KMS-11 (cell line): ENCODE measurements at regions not wholly inside any gene's neighbourhood (a gene's known extent, or its start where the extent isn't known, plus 50 kb on each side); places are given as distances from the start of the nearest gene placed in this dataset.

ENCODE experiments used
- H2AFZ ChIP-seq: fragments of 200-600 bp; sonication (generic); 2 replicates; pipeline ENCODE4 v1.6.1; 2016; ENCODE audit warnings: antibody characterized with exemption, mixed run types, low read depth
- H3K27ac ChIP-seq: fragments of 200-600 bp; sonication (generic); 2 replicates; pipeline ENCODE4 v1.6.1; 2016; ENCODE audit warnings: mild to moderate bottlenecking, mixed run types
- H3K27me3 ChIP-seq: fragments of 200-600 bp; sonication (generic); 2 replicates; pipeline ENCODE4 v1.6.1; 2017; ENCODE audit warnings: mild to moderate bottlenecking, low read depth, mixed run types, moderate library complexity; ENCODE audit not compliant: insufficient read depth
- H3K36me3 ChIP-seq: fragments of 200-600 bp; sonication (generic); 2 replicates; pipeline ENCODE4 v1.6.1; 2017; ENCODE audit warnings: mild to moderate bottlenecking, mixed run types; ENCODE audit not compliant: insufficient read depth
- H3K4me1 ChIP-seq: fragments of 200-600 bp; sonication (generic); 2 replicates; pipeline ENCODE4 v1.6.1; 2016; ENCODE audit warnings: mild to moderate bottlenecking, low read depth, mixed run types; ENCODE audit not compliant: poor library complexity, severe bottlenecking
- H3K4me2 ChIP-seq: fragments of 200-600 bp; sonication (generic); 2 replicates; pipeline ENCODE4 v1.7.0; 2016; ENCODE audit warnings: mild to moderate bottlenecking, mixed run types
- H3K4me3 ChIP-seq: fragments of 200-600 bp; sonication (generic); IDR thresholded peaks from 2 replicates; pipeline ENCODE4 v1.6.1; 2017; ENCODE audit warnings: low read depth, low read length, mixed read lengths; ENCODE audit not compliant: insufficient read depth
- H3K79me2 ChIP-seq: fragments of 200-600 bp; sonication (generic); 2 replicates; pipeline ENCODE4 v1.6.1; 2016; ENCODE audit warnings: low read depth, mixed run types; ENCODE audit not compliant: insufficient read depth
- H3K9ac ChIP-seq: fragments of 200-600 bp; sonication (generic); 2 replicates; pipeline ENCODE4 v1.6.1; 2016; ENCODE audit warnings: mild to moderate bottlenecking, mixed run types
- H4K20me1 ChIP-seq: fragments of 200-600 bp; sonication (generic); 2 replicates; pipeline ENCODE4 v1.6.1; 2016; ENCODE audit warnings: mild to moderate bottlenecking, mixed run types; ENCODE audit not compliant: insufficient read depth
- CTCF ChIP-seq: fragments of 200-600 bp; sonication (generic); conservative IDR thresholded peaks from 2 replicates; pipeline ENCODE4 v1.6.1; 2017; ENCODE audit warnings: low read depth, mild to moderate bottlenecking, antibody characterized with exemption, low read length, moderate library complexity, mixed read lengths

GRCh38 chr16:47851146-47851545 lies 304.6 kb downstream of the ABCC12 start:
- no peak overlapping the region for H2AFZ ChIP-seq
- no peak overlapping the region for H3K4me3 ChIP-seq
- no peaks in the 10 kb centered on the region for H3K79me2 ChIP-seq
- no peaks in the 10 kb centered on the region for H3K4me1 ChIP-seq
- no peak for TF ChIP-seq CTCF
- H4K20me1 ChIP-seq: no peaks in the 10 kb centered on the region
- H3K9ac ChIP-seq: no peak overlapping the region
- H3K27me3 ChIP-seq: no peaks in the 10 kb centered on the region
- H3K36me3 ChIP-seq: no peaks in the 10 kb centered on the region
- H3K27ac ChIP-seq: no peak overlapping the region
- H3K4me2 ChIP-seq: no peak overlapping the region

GRCh38 chr16:47849736-47850135 lies 306.1 kb downstream of the ABCC12 start:
- Histone ChIP-seq H3K27ac (no peak overlapping the region), H3K79me2 (no peaks in the 10 kb centered on the region), H3K4me1 (no peaks in the 10 kb centered on the region), H3K9ac (no peak overlapping the region), H3K36me3 (no peaks in the 10 kb centered on the region), H4K20me1 (no peaks in the 10 kb centered on the region), H3K27me3 (no peaks in the 10 kb centered on the region), H3K4me2 (no peak overlapping the region), H2AFZ (no peak overlapping the region), H3K4me3 (no peak overlapping the region)
- no peak for TF ChIP-seq CTCF

GRCh38 chr16:47848421-47849109 lies 307.2 kb downstream of the ABCC12 start:
- no peak overlapping the region for H3K9ac ChIP-seq
- H3K27me3 ChIP-seq: no peaks in the 10 kb centered on the region
- no peak overlapping the region for H2AFZ ChIP-seq
- no peaks in the 10 kb centered on the region for H4K20me1 ChIP-seq
- no peak overlapping the region for H3K4me2 ChIP-seq
- no peaks in the 10 kb centered on the region for H3K79me2 ChIP-seq
- TF ChIP-seq CTCF: no peak
- H3K4me1 ChIP-seq: no peaks in the 10 kb centered on the region
- no peak overlapping the region for H3K27ac ChIP-seq
- H3K4me3 ChIP-seq: no peak overlapping the region
- no peaks in the 10 kb centered on the region for H3K36me3 ChIP-seq

- Histone ChIP-seq H3K79me2 (no peaks in the 10 kb centered on the region), H3K27me3 (no peaks in the 10 kb centered on the region), H3K27ac (no peak overlapping the region), H3K4me3 (no peak overlapping the region), H2AFZ (no peak overlapping the region), H4K20me1 (no peaks in the 10 kb centered on the region), H3K36me3 (no peaks in the 10 kb centered on the region), H3K4me2 (no peak overlapping the region), H3K4me1 (no peaks in the 10 kb centered on the region), H3K9ac (no peak overlapping the region)
- TF ChIP-seq CTCF: no peak
Observed at GRCh38 chr16:47847220-47847970, 308.4 kb downstream of the ABCC12 start.
